NCI-H226 (cell line): ENCODE measurements at regions not wholly inside any gene's neighbourhood (a gene's known extent, or its start where the extent isn't known, plus 50 kb on each side); places are given as distances from the start of the nearest gene placed in this dataset.

ENCODE experiments used
- DNase-seq: peaks from one replicate; pipeline ENCODE4 v3.0.0-alpha.2; 2015

GRCh38 chr6:12426121-12426520 lies 136.0 kb downstream of the EDN1 start:
- no peak for DNase-seq

GRCh38 chr6:12431023-12431422 lies 140.9 kb downstream of the EDN1 start:
- no peak for DNase-seq

GRCh38 chr6:12436224-12436623 lies 146.1 kb downstream of the EDN1 start:
- no peak for DNase-seq

GRCh38 chr6:12436683-12437082 lies 146.5 kb downstream of the EDN1 start:
- no peak for DNase-seq

GRCh38 chr6:12439296-12439695 lies 149.1 kb downstream of the EDN1 start:
- DNase-seq: no peak

GRCh38 chr6:12440981-12441380 lies 150.8 kb downstream of the EDN1 start:
- DNase-seq: no peak

GRCh38 chr6:12442455-12442854 lies 152.3 kb downstream of the EDN1 start:
- no peak for DNase-seq

GRCh38 chr6:12446394-12446793 lies 156.2 kb downstream of the EDN1 start:
- DNase-seq: no peak

- no peak for DNase-seq
Observed at GRCh38 chr6:12449447-12449846, 159.3 kb downstream of the EDN1 start.

- DNase-seq: no peak
Observed at GRCh38 chr6:12450467-12450866, 160.3 kb downstream of the EDN1 start.

GRCh38 chr6:12456343-12456742 lies 166.2 kb downstream of the EDN1 start:
- DNase-seq: no peak

- DNase-seq: no peak
Observed at GRCh38 chr6:12457094-12457493, 166.9 kb downstream of the EDN1 start.

GRCh38 chr6:12458558-12458957 lies 168.4 kb downstream of the EDN1 start:
- DNase-seq: no peak

GRCh38 chr6:12459945-12460661 lies 169.9 kb downstream of the EDN1 start:
- DNase-seq: no peak

- peak; percentile 37 for DNase-seq
Observed at GRCh38 chr6:12467706-12468670, 177.8 kb downstream of the EDN1 start.

- peak; percentile 47 for DNase-seq
Observed at GRCh38 chr6:12472601-12473038, 182.5 kb downstream of the EDN1 start.

GRCh38 chr6:12473494-12473893 lies 183.3 kb downstream of the EDN1 start:
- no peak for DNase-seq

GRCh38 chr6:12474167-12475140 lies 184.3 kb downstream of the EDN1 start:
- DNase-seq: no peak

- DNase-seq: no peak
Observed at GRCh38 chr6:12476484-12476883, 186.3 kb downstream of the EDN1 start.

GRCh38 chr6:12477616-12478015 lies 187.5 kb downstream of the EDN1 start:
- no peak for DNase-seq

GRCh38 chr6:12478921-12479320 lies 188.8 kb downstream of the EDN1 start:
- no peak for DNase-seq

GRCh38 chr6:12479451-12479850 lies 189.3 kb downstream of the EDN1 start:
- DNase-seq: no peak

- no peak for DNase-seq
Observed at GRCh38 chr6:12479881-12480280, 189.7 kb downstream of the EDN1 start.
